BE2C (cell line): ENCODE measurements at regions not wholly inside any gene's neighbourhood (a gene's known extent, or its start where the extent isn't known, plus 50 kb on each side); places are given as distances from the start of the nearest gene placed in this dataset.

ENCODE experiments used
- DNase-seq: peaks from one replicate; pipeline ENCODE4 v3.0.0-alpha.2; 2020
- H3K27me3 ChIP-seq: fragments of 250-450 bp; sonication (Bioruptor Pico); 2 replicates; pipeline ENCODE4 v1.5.1; 2020; ENCODE audit warnings: mild to moderate bottlenecking
- H3K36me3 ChIP-seq: fragments of 250-450 bp; sonication (Bioruptor Pico); 2 replicates; pipeline ENCODE4 v1.5.1; 2020; ENCODE audit warnings: mild to moderate bottlenecking
- H3K4me1 ChIP-seq: fragments of 250-450 bp; sonication (Bioruptor Pico); 2 replicates; pipeline ENCODE4 v1.5.1; 2020
- H3K4me3 ChIP-seq: 2 replicates; pipeline ENCODE4 v1.5.1; 2011; ENCODE audit warnings: low read depth, low read length
- H3K9me3 ChIP-seq: fragments of 250-450 bp; sonication (Bioruptor Pico); 2 replicates; pipeline ENCODE4 v1.5.1; 2020
- TF ChIP-seq, protein P1 (sequence below): IDR thresholded peaks from 2 replicates; pipeline ENCODE4 v1.5.1; 2012; ENCODE audit warnings: mild to moderate bottlenecking, low read depth, low read length

DNA sequence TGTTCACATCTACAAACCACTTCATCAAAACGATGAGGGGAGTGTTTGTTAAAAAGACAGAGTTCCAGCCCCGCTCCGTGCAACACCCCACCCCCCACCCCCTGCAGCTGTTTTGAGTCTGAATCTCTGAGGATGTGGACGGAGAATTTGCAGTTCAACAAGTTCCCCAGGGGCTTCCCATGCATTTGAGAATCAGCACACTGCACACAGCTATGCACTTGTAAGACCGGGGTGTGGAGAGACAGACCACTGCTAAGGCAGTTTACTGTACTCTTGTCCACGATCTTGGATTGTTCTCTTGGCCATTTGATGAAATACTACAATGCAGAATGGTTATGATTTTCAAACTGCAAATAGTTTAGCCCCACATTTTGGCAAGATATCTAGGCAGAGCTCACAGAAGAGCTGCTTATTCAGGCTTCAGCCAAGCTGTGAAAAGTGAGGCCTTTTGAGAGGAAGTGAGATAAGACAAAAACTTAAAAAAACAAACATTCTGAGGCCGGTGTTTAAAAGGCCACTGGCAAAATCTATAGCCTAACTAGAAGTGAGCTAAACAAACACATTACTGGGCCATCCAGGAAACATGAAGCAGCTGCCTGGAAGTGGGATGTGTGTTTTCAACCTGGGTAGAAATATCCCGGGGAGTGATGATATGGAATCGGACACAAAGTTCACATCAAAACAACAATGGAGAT, 308.2 kb upstream of the ADAMTS9 start:
- H3K27me3 ChIP-seq, result no peaks in the 10 kb centered on the region
- H3K4me1 ChIP-seq, result peaks cover 6% of the 10 kb centered on the region; the same call in 1 of the 2 replicates
- H3K9me3 ChIP-seq, result no peaks in the 10 kb centered on the region
- TF ChIP-seq, protein P1, sequence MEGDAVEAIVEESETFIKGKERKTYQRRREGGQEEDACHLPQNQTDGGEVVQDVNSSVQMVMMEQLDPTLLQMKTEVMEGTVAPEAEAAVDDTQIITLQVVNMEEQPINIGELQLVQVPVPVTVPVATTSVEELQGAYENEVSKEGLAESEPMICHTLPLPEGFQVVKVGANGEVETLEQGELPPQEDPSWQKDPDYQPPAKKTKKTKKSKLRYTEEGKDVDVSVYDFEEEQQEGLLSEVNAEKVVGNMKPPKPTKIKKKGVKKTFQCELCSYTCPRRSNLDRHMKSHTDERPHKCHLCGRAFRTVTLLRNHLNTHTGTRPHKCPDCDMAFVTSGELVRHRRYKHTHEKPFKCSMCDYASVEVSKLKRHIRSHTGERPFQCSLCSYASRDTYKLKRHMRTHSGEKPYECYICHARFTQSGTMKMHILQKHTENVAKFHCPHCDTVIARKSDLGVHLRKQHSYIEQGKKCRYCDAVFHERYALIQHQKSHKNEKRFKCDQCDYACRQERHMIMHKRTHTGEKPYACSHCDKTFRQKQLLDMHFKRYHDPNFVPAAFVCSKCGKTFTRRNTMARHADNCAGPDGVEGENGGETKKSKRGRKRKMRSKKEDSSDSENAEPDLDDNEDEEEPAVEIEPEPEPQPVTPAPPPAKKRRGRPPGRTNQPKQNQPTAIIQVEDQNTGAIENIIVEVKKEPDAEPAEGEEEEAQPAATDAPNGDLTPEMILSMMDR, result no peak
- no peak for DNase-seq
- no peaks in the 10 kb centered on the region for H3K36me3 ChIP-seq
- H3K4me3 ChIP-seq, result no peak overlapping the region

DNA sequence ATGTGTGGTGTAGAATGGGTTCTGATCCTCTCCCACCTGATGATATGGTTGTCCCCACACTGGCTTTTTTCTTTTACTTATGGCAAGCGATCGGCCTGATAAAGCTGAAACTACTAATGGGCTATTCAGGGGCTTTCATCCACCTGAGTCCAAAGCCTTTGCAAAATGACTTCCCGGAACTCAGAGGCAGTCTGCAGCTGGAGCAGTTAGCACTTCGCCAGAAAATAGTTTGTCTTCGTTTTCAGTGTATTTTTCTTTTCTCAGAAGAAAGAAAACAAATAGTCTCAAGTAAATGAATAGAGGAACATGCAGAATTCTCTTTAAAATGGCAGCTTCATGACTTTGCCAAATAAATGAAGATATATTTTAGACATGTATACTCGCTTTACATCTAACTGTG, 306.0 kb upstream of the ADAMTS9 start:
- no peak overlapping the region for H3K4me3 ChIP-seq
- H3K27me3 ChIP-seq, result no peaks in the 10 kb centered on the region
- no peaks in the 10 kb centered on the region for H3K9me3 ChIP-seq
- TF ChIP-seq, protein P1, result no peak
- DNase-seq, result no peak
- H3K4me1 ChIP-seq, result peaks cover 6% of the 10 kb centered on the region; the same call in 1 of the 2 replicates
- no peaks in the 10 kb centered on the region for H3K36me3 ChIP-seq

DNA sequence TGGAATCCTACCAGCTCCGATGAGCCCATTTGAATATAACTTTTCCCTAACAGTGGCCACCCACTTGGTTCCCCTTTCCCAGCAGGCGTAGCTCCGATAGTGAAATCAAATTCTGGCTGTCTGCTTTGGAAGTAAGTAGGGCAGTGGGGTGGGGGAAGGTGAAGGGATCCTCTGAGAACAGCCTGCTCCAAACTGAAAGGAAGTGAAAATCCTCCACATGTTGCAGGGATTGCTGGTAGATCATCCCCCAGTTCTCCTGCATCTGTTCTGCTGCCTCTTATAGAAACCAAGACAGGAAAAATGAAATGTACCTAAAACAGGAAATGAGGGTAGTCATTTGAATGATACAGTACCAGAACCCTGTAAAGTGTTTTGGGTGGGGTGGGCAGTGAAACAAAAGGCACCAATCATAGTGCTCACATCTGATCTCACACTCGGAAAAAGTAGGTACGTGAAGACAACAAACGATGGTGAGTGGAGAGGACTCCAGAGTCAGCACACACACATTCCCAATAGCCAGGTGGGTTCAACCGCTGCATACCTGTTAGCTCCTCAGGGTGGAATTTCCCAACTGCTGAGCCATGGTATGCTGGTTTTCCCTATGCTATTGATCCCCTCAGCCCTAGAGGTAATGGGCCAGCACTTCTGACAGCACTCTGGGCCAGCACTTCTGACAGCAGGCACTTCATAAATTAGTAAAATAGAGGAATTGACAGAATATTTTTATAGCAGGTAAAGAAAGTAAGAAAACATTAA, 304.9 kb upstream of the ADAMTS9 start:
- no peaks in the 10 kb centered on the region for H3K27me3 ChIP-seq
- H3K4me3 ChIP-seq, result no peak overlapping the region
- TF ChIP-seq, protein P1, result no peak
- no peaks in the 10 kb centered on the region for H3K36me3 ChIP-seq
- no peak for DNase-seq
- no peaks in the 10 kb centered on the region for H3K9me3 ChIP-seq
- peaks cover 6% of the 10 kb centered on the region; the same call in 1 of the 2 replicates for H3K4me1 ChIP-seq

DNA sequence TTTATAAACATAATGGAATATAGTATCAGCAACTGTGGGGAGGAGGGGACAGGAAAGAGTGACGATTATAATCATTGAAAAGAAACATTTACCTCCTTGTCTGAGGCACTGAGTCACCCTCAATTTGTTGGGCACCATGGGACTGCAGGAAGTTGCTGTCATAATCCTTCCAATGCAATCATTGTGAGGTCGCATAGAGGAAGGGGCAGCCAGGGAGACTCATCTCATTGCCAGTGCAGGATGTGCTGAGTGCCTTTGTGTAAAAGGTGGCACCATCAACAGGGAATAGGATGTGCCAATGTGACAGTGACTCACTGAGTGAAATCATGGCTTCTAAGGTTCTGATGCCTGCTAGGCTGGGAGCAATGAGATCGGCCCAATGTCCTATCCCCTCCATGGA, 300.4 kb upstream of the ADAMTS9 start:
- peaks cover 8% of the 10 kb centered on the region for H3K4me1 ChIP-seq
- no peak for DNase-seq
- H3K9me3 ChIP-seq, result no peaks in the 10 kb centered on the region
- no peak overlapping the region for H3K4me3 ChIP-seq
- TF ChIP-seq, protein P1, result no peak
- H3K36me3 ChIP-seq, result no peaks in the 10 kb centered on the region
- H3K27me3 ChIP-seq, result no peaks in the 10 kb centered on the region

DNA sequence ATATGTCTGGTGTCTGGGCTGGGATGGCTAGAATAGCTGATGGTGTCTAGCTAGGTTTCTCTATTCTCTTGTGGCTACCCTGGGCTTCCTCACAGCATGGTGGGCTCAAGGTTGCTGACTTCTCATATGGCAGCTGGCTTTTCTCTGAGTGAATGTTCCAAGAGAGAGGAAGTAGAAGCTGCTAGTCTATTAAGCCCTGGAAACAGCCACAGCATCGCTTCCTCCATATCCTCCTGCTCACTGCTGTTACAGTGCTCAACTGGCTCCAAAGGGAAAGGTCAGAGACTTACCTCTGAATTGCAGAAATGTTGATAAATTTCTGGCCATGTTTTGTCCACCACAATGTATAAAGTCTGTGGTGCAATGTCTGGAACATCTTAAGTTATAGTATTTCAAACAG, 299.9 kb upstream of the ADAMTS9 start:
- no peaks in the 10 kb centered on the region for H3K27me3 ChIP-seq
- no peak for DNase-seq
- no peaks in the 10 kb centered on the region for H3K9me3 ChIP-seq
- TF ChIP-seq, protein P1, result no peak
- no peak overlapping the region for H3K4me3 ChIP-seq
- peaks cover 12% of the 10 kb centered on the region for H3K4me1 ChIP-seq
- no peaks in the 10 kb centered on the region for H3K36me3 ChIP-seq

DNA sequence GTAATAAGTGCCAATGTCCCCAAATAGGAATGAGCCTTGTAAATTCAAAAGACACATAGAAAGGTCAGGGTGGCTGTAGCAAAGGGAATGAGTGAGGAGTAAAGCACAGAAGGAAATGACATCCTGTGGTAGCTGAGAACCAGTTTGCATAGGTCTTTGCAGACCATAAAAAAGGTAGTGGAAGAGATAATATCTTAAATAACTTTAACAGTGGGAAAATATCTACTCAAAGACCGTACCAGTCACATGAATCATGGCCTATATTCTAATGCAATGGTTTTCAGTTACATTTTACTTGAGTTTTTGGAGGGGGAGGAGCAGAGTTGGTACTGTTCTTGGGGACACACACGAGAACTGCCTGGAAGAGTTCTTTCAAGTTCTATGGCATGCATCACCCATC, 297.3 kb upstream of the ADAMTS9 start:
- Histone ChIP-seq H3K27me3 (no peaks in the 10 kb centered on the region), H3K4me1 (peaks cover 12% of the 10 kb centered on the region), H3K4me3 (no peak overlapping the region), H3K9me3 (no peaks in the 10 kb centered on the region), H3K36me3 (no peaks in the 10 kb centered on the region)
- DNase-seq, result no peak
- TF ChIP-seq, protein P1, result no peak
